ENCODE measurements at regions not wholly inside any gene's neighbourhood (a gene's known extent, or its start where the extent isn't known, plus 50 kb on each side); places are given as distances from the start of the nearest gene placed in this dataset.
A peak's percentile ranks its signal among the peaks of the same experiment; 100 is the strongest.

- intact Hi-C loops (cut with micrococcal nuclease): loop anchor here (5.0 to 10.0 kb wide), 5 partner anchors 36 to 164 kb away; a partner anchor contains a TSS
- TF ChIP-seq, protein P1, sequence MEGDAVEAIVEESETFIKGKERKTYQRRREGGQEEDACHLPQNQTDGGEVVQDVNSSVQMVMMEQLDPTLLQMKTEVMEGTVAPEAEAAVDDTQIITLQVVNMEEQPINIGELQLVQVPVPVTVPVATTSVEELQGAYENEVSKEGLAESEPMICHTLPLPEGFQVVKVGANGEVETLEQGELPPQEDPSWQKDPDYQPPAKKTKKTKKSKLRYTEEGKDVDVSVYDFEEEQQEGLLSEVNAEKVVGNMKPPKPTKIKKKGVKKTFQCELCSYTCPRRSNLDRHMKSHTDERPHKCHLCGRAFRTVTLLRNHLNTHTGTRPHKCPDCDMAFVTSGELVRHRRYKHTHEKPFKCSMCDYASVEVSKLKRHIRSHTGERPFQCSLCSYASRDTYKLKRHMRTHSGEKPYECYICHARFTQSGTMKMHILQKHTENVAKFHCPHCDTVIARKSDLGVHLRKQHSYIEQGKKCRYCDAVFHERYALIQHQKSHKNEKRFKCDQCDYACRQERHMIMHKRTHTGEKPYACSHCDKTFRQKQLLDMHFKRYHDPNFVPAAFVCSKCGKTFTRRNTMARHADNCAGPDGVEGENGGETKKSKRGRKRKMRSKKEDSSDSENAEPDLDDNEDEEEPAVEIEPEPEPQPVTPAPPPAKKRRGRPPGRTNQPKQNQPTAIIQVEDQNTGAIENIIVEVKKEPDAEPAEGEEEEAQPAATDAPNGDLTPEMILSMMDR (IDR thresholded peaks at IDR 0.05): no peak
- Mint-ChIP-seq H3K27ac (peak overlapping the region; percentile 96), H3K27me3 (no peaks in the 10 kb centered on the region), H3K36me3 (ENCODE audit: low read depth) (peaks cover 21% of the 10 kb centered on the region), H3K4me3 (peak overlapping the region; percentile 96), H3K4me1 (ENCODE audit: low read depth) (peaks cover 24% of the 10 kb centered on the region), H3K9me3 (no peaks in the 10 kb centered on the region)
- peak; percentile 74 for DNase-seq
- ChIA-PET CTCF (interaction anchor here (0.9 to 4.0 kb wide), 7 partner anchors 13 to 54 kb away, joined by 3 to 24 read pairs (median 4); a partner anchor contains a TSS), POLR2A (interaction anchor here (0.6 to 20.3 kb wide), 33 partner anchors 10 to 1698 kb away, joined by 3 to 883 read pairs (median 12); a partner anchor contains a TSS)
- ATAC-seq: peak; percentile 0
Observed at GRCh38 chr6:26195924-26196845, 109.0 kb downstream of the HFE start.

GRCh38 chr6:26196846-26197635 is 109.8 kb downstream of the HFE start:
- POLR2A ChIA-PET: interaction anchor here (0.9 to 20.3 kb wide), 35 partner anchors 11 to 1697 kb away, joined by 3 to 883 read pairs (median 13); a partner anchor contains a TSS
- Mint-ChIP-seq H3K27ac (peak overlapping the region; percentile 96), H3K9me3 (no peaks in the 10 kb centered on the region), H3K27me3 (no peaks in the 10 kb centered on the region), H3K4me1 (ENCODE audit: low read depth) (peaks cover 24% of the 10 kb centered on the region), H3K4me3 (peak overlapping the region; percentile 96), H3K36me3 (ENCODE audit: low read depth) (peaks cover 21% of the 10 kb centered on the region)
- CTCF ChIA-PET: interaction anchor here (0.9 to 4.0 kb wide), 10 partner anchors 8 to 54 kb away, joined by 3 to 24 read pairs (median 4); a partner anchor contains a TSS
- ATAC-seq (peak; percentile 48), DNase-seq (peak; percentile 86)
- TF ChIP-seq, protein P1 (IDR thresholded peaks at IDR 0.05): no peak
- intact Hi-C loops (cut with micrococcal nuclease): loop anchor here (5.0 to 10.0 kb wide), 5 partner anchors 35 to 165 kb away; a partner anchor contains a TSS

GRCh38 chr6:26197636-26197932 is 110.4 kb downstream of the HFE start:
- ATAC-seq: no peak
- POLR2A ChIA-PET: interaction anchor here (0.6 to 20.3 kb wide), 27 partner anchors 11 to 1669 kb away, joined by 3 to 883 read pairs (median 34); a partner anchor contains a TSS
- DNase-seq: no peak
- H3K4me3 Mint-ChIP-seq: peak overlapping the region; percentile 96
- CTCF ChIA-PET: interaction anchor here (0.9 to 4.0 kb wide), 7 partner anchors 9 to 53 kb away, joined by 3 to 24 read pairs (median 4); a partner anchor contains a TSS
- H3K36me3 Mint-ChIP-seq (ENCODE audit: low read depth): peaks cover 21% of the 10 kb centered on the region
- intact Hi-C loops (cut with micrococcal nuclease): loop anchor here (5.0 to 10.0 kb wide), 5 partner anchors 35 to 165 kb away; a partner anchor contains a TSS
- TF ChIP-seq, protein P1 (IDR thresholded peaks at IDR 0.05): no peak
- H3K4me1 Mint-ChIP-seq (ENCODE audit: low read depth): peaks cover 24% of the 10 kb centered on the region
- no peaks in the 10 kb centered on the region for H3K27me3 Mint-ChIP-seq
- no peaks in the 10 kb centered on the region for H3K9me3 Mint-ChIP-seq
- H3K27ac Mint-ChIP-seq: peak overlapping the region; percentile 96

- TF ChIP-seq, protein P1 (IDR thresholded peaks at IDR 0.05): no peak
- Mint-ChIP-seq H3K4me3 (peak overlapping the region; percentile 96), H3K9me3 (no peaks in the 10 kb centered on the region), H3K27ac (peak overlapping the region; percentile 96), H3K36me3 (ENCODE audit: low read depth) (peaks cover 21% of the 10 kb centered on the region), H3K4me1 (ENCODE audit: low read depth) (peaks cover 25% of the 10 kb centered on the region), H3K27me3 (no peaks in the 10 kb centered on the region)
- ChIA-PET POLR2A (interaction anchor here (0.6 to 20.3 kb wide), 39 partner anchors 12 to 1695 kb away, joined by 3 to 883 read pairs (median 10); a partner anchor contains a TSS), CTCF (interaction anchor here (1.2 to 4.0 kb wide), 8 partner anchors 10 to 74 kb away, joined by 4 to 24 read pairs (median 6); a partner anchor contains a TSS)
- intact Hi-C loops (cut with micrococcal nuclease): loop anchor here (2.0 to 10.0 kb wide), 6 partner anchors 34 to 935 kb away; a partner anchor contains a TSS
- ATAC-seq: no peak
- peak; percentile 75 for DNase-seq
Observed at GRCh38 chr6:26197933-26198721, 110.9 kb downstream of the HFE start.

All from activated CD8-positive, alpha-beta T cell treated with anti-CD3 and anti-CD28 coated beads for 36 hours (primary cell).